ENCODE measurements at regions not wholly inside any gene's neighbourhood (a gene's known extent, or its start where the extent isn't known, plus 50 kb on each side); places are given as distances from the start of the nearest gene placed in this dataset.

DNA sequence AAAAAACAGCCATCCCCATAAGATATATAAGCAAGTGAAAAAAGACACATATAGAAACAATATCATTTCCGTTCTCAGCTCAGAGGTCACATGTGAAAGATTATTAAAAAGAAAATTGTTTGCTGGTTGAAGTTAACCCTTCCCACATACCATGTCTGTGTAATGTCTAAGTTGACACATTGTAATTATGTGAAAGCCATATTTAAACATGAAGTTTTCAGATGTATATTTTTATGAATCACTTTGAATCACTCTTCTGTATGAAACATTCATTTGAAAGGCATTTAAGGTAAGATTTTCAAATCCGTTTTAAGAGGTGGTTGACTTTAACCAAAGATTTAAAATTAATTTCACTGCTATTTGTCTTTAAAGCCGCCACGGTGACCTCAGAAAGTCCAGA lies 441.9 kb downstream of the RND3 start:
- H3K27me3 Mint-ChIP-seq (ENCODE audit: low read depth): no peaks in the 10 kb centered on the region
- no peak overlapping the region for H4K8ac ChIP-seq (replicated peaks; ENCODE audit: insufficient read length, low read depth, low read length)
- no peaks in the 10 kb centered on the region for H4K20me1 ChIP-seq (ENCODE audit: control insufficient read depth, insufficient read depth, insufficient read length)
- H3K4ac ChIP-seq (ENCODE audit: low read depth, low read length): no peak overlapping the region
- H4K91ac ChIP-seq (ENCODE audit: insufficient read length, low read depth, low read length): no peak overlapping the region
- no peak overlapping the region for H2BK5ac ChIP-seq (ENCODE audit: insufficient read length, low read length)
- no peak overlapping the region for H3K27ac Mint-ChIP-seq
- H3K14ac ChIP-seq (ENCODE audit: insufficient read depth, low read length): no peak overlapping the region
- H2AK5ac ChIP-seq (ENCODE audit: insufficient read length, low read length): no peak overlapping the region
- H3K4me1 ChIP-seq (ENCODE audit: insufficient read depth, low read length): peaks cover 3% of the 10 kb centered on the region; the same call in 1 of the 2 replicates
- no peak overlapping the region for H2BK20ac ChIP-seq (ENCODE audit: low read depth, low read length, poor library complexity, severe bottlenecking)
- no peak overlapping the region for H2AFZ ChIP-seq (ENCODE audit: low read length)
- H3K23me2 ChIP-seq (ENCODE audit: insufficient read length, low read depth, low read length, poor library complexity, severe bottlenecking): no peaks in the 10 kb centered on the region
- no peaks in the 10 kb centered on the region for H3K79me1 ChIP-seq (ENCODE audit: insufficient read depth, low read depth, low read length, poor library complexity, severe bottlenecking)
- H4K5ac ChIP-seq (ENCODE audit: insufficient read length, low read depth, low read length): no peak overlapping the region
- no peak overlapping the region for H3K27ac ChIP-seq (ENCODE audit: insufficient read length, low read depth, low read length)
- no peak overlapping the region for H2BK15ac ChIP-seq (ENCODE audit: low read depth, low read length)
- H3K27me3 ChIP-seq (ENCODE audit: insufficient read depth, low read length): peaks cover 2% of the 10 kb centered on the region; the same call in 1 of the 2 replicates
- H2BK120ac ChIP-seq (ENCODE audit: low read depth, low read length, poor library complexity, severe bottlenecking): no peak overlapping the region
- no peaks in the 10 kb centered on the region for H3K9me3 Mint-ChIP-seq
- H3K4me2 ChIP-seq (ENCODE audit: insufficient read depth, insufficient read length, low read length): no peak overlapping the region
- H2BK12ac ChIP-seq (ENCODE audit: insufficient read length, low read depth, low read length): no peak overlapping the region
- H3K18ac ChIP-seq (ENCODE audit: insufficient read length, low read depth, low read length): no peak overlapping the region
- H3K23ac ChIP-seq (ENCODE audit: insufficient read length, low read depth, low read length): no peak overlapping the region
- H3K9ac ChIP-seq (ENCODE audit: extremely low read depth, insufficient read length, low read length): no peak overlapping the region
- no peak overlapping the region for H3K56ac ChIP-seq (ENCODE audit: insufficient read length, low read depth, low read length)
- no peak overlapping the region for H3T11ph ChIP-seq (ENCODE audit: low read length)
- no peaks in the 10 kb centered on the region for H3K9me3 ChIP-seq (ENCODE audit: control insufficient read depth, low read depth, low read length)
- H3K4me1 Mint-ChIP-seq: peaks cover 18 to 22% of the 10 kb centered on the region in 2 experiments
- DNase-seq: no peak
- no CpG with 5 or more reads among the region's 4 CpGs for WGBS (ENCODE audit: extremely low coverage, insufficient read length, low lambda C conversion rate)
- TF ChIP-seq, protein P1, sequence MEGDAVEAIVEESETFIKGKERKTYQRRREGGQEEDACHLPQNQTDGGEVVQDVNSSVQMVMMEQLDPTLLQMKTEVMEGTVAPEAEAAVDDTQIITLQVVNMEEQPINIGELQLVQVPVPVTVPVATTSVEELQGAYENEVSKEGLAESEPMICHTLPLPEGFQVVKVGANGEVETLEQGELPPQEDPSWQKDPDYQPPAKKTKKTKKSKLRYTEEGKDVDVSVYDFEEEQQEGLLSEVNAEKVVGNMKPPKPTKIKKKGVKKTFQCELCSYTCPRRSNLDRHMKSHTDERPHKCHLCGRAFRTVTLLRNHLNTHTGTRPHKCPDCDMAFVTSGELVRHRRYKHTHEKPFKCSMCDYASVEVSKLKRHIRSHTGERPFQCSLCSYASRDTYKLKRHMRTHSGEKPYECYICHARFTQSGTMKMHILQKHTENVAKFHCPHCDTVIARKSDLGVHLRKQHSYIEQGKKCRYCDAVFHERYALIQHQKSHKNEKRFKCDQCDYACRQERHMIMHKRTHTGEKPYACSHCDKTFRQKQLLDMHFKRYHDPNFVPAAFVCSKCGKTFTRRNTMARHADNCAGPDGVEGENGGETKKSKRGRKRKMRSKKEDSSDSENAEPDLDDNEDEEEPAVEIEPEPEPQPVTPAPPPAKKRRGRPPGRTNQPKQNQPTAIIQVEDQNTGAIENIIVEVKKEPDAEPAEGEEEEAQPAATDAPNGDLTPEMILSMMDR (conservative IDR thresholded peaks at IDR 0.05): no peak
- H3K36me3 Mint-ChIP-seq (ENCODE audit: insufficient read depth in 1 of 3, low read depth in 3 of 3): no peaks in the 10 kb centered on the region
- H3K4me3 Mint-ChIP-seq: no peak overlapping the region
- H3K79me2 ChIP-seq (ENCODE audit: insufficient read depth, low read length): no peaks in the 10 kb centered on the region
